ENCODE measurements at regions not wholly inside any gene's neighbourhood (a gene's known extent, or its start where the extent isn't known, plus 50 kb on each side); places are given as distances from the start of the nearest gene placed in this dataset.

- TF ChIP-seq POLR2AphosphoS5 (IDR thresholded peaks at IDR 0.05; ENCODE audit: borderline replicate concordance, low read depth, low read length) (no peak), EZH2 (IDR thresholded peaks at IDR 0.05) (no peak)
These were observed 161.3 kb downstream of the KLF13 start for GRCh38 chr15:31487811-31488436.
